OCI-LY7 (cell line): ENCODE measurements at regions not wholly inside any gene's neighbourhood (a gene's known extent, or its start where the extent isn't known, plus 50 kb on each side); places are given as distances from the start of the nearest gene placed in this dataset.

ENCODE experiments used
- BruUV-seq: library from RNA; stranded (reverse); fragments of 400-500 nt; replicated peaks from 2 replicates; lab custom pipeline; 2021; lab: Mats Ljungman, UMichigan
- CTCF ChIA-PET: fragments of 300-600 bp; sonication (Branson Sonifier 250); formaldehyde crosslinking; loops from one replicate; lab custom pipeline; 2022; ENCODE audit warnings: antibody characterized with exemption; ENCODE audit not compliant: unreplicated experiment; lab: Charles Lee
- POLR2A ChIA-PET: fragments of 300-600 bp; sonication (Branson Sonifier 250); formaldehyde crosslinking; loops from one replicate; lab custom pipeline; 2022; ENCODE audit warnings: antibody characterized with exemption; lab: Charles Lee
- DNase-seq: peaks from one replicate; pipeline ENCODE4 v3.0.0-alpha.2; 2015; ENCODE audit warnings: low spot score
- H2AFZ ChIP-seq: fragments of 200-600 bp; sonication (generic), shearing (Covaris generic); 2 replicates; pipeline ENCODE4 v1.6.1; 2014; ENCODE audit warnings: mild to moderate bottlenecking, antibody characterized with exemption, low read length, moderate library complexity
- H3K27ac ChIP-seq: fragments of 200-600 bp; sonication (generic); 2 replicates; pipeline ENCODE4 v1.5.1; 2014; ENCODE audit warnings: mixed run types, low read depth, mild to moderate bottlenecking, moderate library complexity, low read length, inconsistent platforms; ENCODE audit not compliant: poor library complexity, severe bottlenecking
- H3K36me3 ChIP-seq: fragments of 200-600 bp; sonication (generic); 2 replicates; pipeline ENCODE4 v1.6.1; 2014; ENCODE audit warnings: mild to moderate bottlenecking, antibody characterized with exemption, low read length, moderate library complexity, mixed read lengths; ENCODE audit not compliant: insufficient read depth
- H3K4me1 ChIP-seq: fragments of 200-600 bp; sonication (generic); 2 replicates; pipeline ENCODE4 v1.5.1; 2014; ENCODE audit warnings: mild to moderate bottlenecking, low read length; ENCODE audit not compliant: insufficient read depth, poor library complexity, severe bottlenecking
- H3K4me2 ChIP-seq: fragments of 200-600 bp; sonication (generic); 2 replicates; pipeline ENCODE4 v1.6.1; 2014; ENCODE audit warnings: mild to moderate bottlenecking, low read length
- H3K4me3 ChIP-seq: fragments of 200-600 bp; sonication (generic); 2 replicates; pipeline ENCODE4 v1.5.1; 2014; ENCODE audit warnings: mild to moderate bottlenecking, low read depth, low read length; ENCODE audit not compliant: poor library complexity, severe bottlenecking
- H3K79me2 ChIP-seq: fragments of 200-600 bp; sonication (generic); 2 replicates; pipeline ENCODE4 v1.6.1; 2016; ENCODE audit warnings: low read depth, mild to moderate bottlenecking, low read length, moderate library complexity, mixed read lengths; ENCODE audit not compliant: insufficient read depth
- H3K9me2 ChIP-seq: fragments of 200-600 bp; sonication (generic); 2 replicates; pipeline ENCODE4 v1.6.1; 2016; ENCODE audit warnings: mild to moderate bottlenecking, low read length, mixed read lengths; ENCODE audit not compliant: insufficient read depth
- H3K9me3 ChIP-seq: fragments of 200-600 bp; sonication (generic); 2 replicates; pipeline ENCODE4 v1.6.1; 2014; ENCODE audit warnings: mild to moderate bottlenecking, mixed run types, low read length, mixed read lengths
- H4K20me1 ChIP-seq: fragments of 200-600 bp; sonication (generic); 2 replicates; pipeline ENCODE4 v1.6.1; 2014; ENCODE audit warnings: mild to moderate bottlenecking, antibody characterized with exemption, low read length, moderate library complexity, mixed read lengths; ENCODE audit not compliant: insufficient read depth
- CTCF ChIP-seq: fragments of 200-600 bp; sonication (generic); conservative IDR thresholded peaks from 2 replicates; pipeline ENCODE4 v1.5.1; 2014; ENCODE audit warnings: mild to moderate bottlenecking, antibody characterized with exemption, low read length, moderate library complexity, mixed read lengths
- EZH2phosphoT487 ChIP-seq: fragments of 200-600 bp; sonication (generic); IDR thresholded peaks from 2 replicates; pipeline ENCODE4 v1.6.1; 2018; ENCODE audit warnings: low read depth, borderline replicate concordance, mild to moderate bottlenecking, mixed run types, antibody characterized with exemption, low read length, moderate library complexity, mixed read lengths
- intact Hi-C: fragments of 100-400 bp; cut with micrococcal nuclease; formaldehyde crosslinking; loops from one replicate; pipeline ENCODE4 v1.10.0; 2022; ENCODE audit not compliant: unreplicated experiment

GRCh38 chr13:90868321-90868920 is 479.1 kb upstream of the MIR17HG start:
- CTCF ChIA-PET = no interaction called here
- H3K4me1 ChIP-seq = peaks cover 3% of the 10 kb centered on the region
- H3K4me3 ChIP-seq = no peak overlapping the region
- no TSS peak for BruUV-seq
- H3K79me2 ChIP-seq = no peaks in the 10 kb centered on the region
- no peak for TF ChIP-seq EZH2phosphoT487
- peak; percentile 100 for TF ChIP-seq CTCF
- no peaks in the 10 kb centered on the region for H3K9me2 ChIP-seq
- H3K4me2 ChIP-seq = no peak overlapping the region
- H2AFZ ChIP-seq = 0 out of 2 replicates have a peak overlapping the region, but pooled peaks have one; percentile 8
- H3K9me3 ChIP-seq = no peaks in the 10 kb centered on the region
- POLR2A ChIA-PET = no interaction called here
- H4K20me1 ChIP-seq = no peaks in the 10 kb centered on the region
- no peaks in the 10 kb centered on the region for H3K36me3 ChIP-seq
- intact Hi-C loops = loop anchor here (2.0 to 5.0 kb wide), 2 partner anchors 148 to 1801 kb away; no protein-coding TSS in a partner anchor
- peak; percentile 53 for DNase-seq
- no peak overlapping the region for H3K27ac ChIP-seq

GRCh38 chr13:90869580-90869979 is 477.9 kb upstream of the MIR17HG start:
- H3K9me2 ChIP-seq = no peaks in the 10 kb centered on the region
- H3K36me3 ChIP-seq = no peaks in the 10 kb centered on the region
- CTCF ChIA-PET = no interaction called here
- H4K20me1 ChIP-seq = no peaks in the 10 kb centered on the region
- TF ChIP-seq EZH2phosphoT487 (no peak), CTCF (no peak)
- peaks cover 3% of the 10 kb centered on the region for H3K4me1 ChIP-seq
- POLR2A ChIA-PET = interaction anchor here (0.6 kb wide), 1 partner anchor 144 kb away, joined by 3 read pairs; no protein-coding TSS in a partner anchor
- H3K27ac ChIP-seq = no peak overlapping the region
- H2AFZ ChIP-seq = no peak overlapping the region
- no peaks in the 10 kb centered on the region for H3K9me3 ChIP-seq
- intact Hi-C loops = loop anchor here (2.0 to 5.0 kb wide), 2 partner anchors 147 to 1802 kb away; no protein-coding TSS in a partner anchor
- no peaks in the 10 kb centered on the region for H3K79me2 ChIP-seq
- H3K4me3 ChIP-seq = no peak overlapping the region
- no TSS peak for BruUV-seq
- no peak for DNase-seq
- H3K4me2 ChIP-seq = no peak overlapping the region

GRCh38 chr13:90872491-90873025 is 474.9 kb upstream of the MIR17HG start:
- H3K4me2 ChIP-seq = no peak overlapping the region
- DNase-seq = no peak
- intact Hi-C loops = no loop called here
- no peak for TF ChIP-seq CTCF
- no peak for TF ChIP-seq EZH2phosphoT487
- H3K9me2 ChIP-seq = no peaks in the 10 kb centered on the region
- H3K9me3 ChIP-seq = no peaks in the 10 kb centered on the region
- H3K36me3 ChIP-seq = no peaks in the 10 kb centered on the region
- ChIA-PET CTCF (no interaction called here), POLR2A (interaction anchor here (0.5 to 1.5 kb wide), 5 partner anchors 16 to 297 kb away, joined by 3 to 5 read pairs (median 4); no protein-coding TSS in a partner anchor)
- no peak overlapping the region for H3K27ac ChIP-seq
- H2AFZ ChIP-seq = no peak overlapping the region
- H4K20me1 ChIP-seq = no peaks in the 10 kb centered on the region
- no peak overlapping the region for H3K4me3 ChIP-seq
- no TSS peak for BruUV-seq
- peaks cover 2% of the 10 kb centered on the region for H3K4me1 ChIP-seq
- H3K79me2 ChIP-seq = no peaks in the 10 kb centered on the region
